ENCODE measurements at regions not wholly inside any gene's neighbourhood (a gene's known extent, or its start where the extent isn't known, plus 50 kb on each side); places are given as distances from the start of the nearest gene placed in this dataset.
"Not testable (repeated sequence)": the region's sequence is repeated elsewhere in the genome, so short reads cannot be mapped to it uniquely, and the experiment has no call there.

DNA sequence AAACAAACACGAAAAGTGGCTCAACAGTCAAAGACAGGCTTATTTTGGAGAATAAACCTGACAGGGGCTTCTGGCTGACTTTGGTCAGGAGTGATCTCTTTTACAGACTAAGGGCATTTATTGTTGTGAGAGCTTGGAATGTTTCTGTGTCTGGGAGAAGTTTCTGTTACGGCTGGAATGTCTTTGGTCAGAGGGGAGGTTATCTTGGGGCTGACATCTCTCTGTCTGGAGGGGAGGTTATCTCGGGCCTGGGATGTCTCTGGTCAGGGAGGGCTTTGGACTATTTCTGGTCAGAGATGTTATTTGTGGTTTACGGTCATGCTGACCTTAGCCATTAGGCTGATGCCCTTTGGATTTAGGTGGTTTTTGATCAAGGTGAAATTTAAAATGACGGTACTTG lies 345.5 kb upstream of the FSIP2 start:
- no peak for DNase-seq

DNA sequence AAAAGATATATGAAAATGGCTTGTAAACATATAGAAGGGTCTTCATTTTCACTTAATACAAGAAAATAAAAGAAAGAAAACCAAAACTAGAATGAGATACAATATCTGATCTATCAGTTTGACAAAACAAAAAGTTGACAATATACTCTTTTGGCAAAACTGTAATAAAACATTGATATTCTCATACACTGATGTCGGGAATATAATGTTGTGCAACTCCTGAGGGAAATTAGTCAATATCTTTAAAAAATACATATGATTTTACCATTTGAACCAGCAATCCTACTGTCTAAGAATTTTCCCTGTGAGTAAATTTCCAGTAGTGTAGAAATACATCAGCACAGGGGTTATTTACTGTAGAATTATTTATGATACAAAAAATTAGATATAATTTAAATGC lies 336.1 kb upstream of the FSIP2 start:
- no peak for DNase-seq

DNA sequence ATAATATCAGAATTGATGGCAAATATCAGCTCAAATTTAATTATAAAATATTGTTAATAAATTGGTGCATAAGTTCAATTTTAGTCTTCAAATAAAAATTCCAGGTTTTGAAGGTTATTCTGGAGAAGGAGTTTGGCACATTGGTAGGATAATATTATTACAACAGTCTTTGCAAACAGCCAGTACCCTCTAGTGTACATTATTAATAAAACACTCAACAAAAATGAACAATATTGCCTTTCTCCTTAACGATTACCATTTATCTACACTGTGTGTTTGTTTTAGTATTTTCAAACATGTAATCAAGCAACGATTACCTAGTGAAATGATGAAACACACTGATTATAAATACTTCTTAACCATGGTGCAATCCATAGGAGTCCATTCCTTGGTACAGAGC lies 334.0 kb upstream of the FSIP2 start:
- no peak for DNase-seq

DNA sequence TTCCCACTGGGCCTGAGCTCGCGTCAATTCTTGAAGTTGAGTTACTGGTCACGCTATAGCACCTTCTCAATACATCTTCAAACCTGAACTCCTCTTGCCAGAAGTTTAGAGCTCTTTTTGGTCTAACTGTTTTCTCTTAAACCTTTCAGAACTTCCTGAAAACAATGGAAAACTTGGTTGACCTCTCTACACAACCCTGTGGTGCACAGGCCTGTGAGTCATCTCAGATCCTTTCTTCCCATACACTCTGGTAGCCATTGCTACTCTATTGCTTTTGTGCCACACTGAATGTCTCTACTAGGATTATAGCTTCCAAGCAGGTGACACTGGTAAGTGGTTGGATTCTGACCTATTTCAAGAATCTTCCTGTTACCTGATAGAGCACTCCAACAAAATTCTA lies 321.5 kb upstream of the FSIP2 start:
- DNase-seq: no peak

DNA sequence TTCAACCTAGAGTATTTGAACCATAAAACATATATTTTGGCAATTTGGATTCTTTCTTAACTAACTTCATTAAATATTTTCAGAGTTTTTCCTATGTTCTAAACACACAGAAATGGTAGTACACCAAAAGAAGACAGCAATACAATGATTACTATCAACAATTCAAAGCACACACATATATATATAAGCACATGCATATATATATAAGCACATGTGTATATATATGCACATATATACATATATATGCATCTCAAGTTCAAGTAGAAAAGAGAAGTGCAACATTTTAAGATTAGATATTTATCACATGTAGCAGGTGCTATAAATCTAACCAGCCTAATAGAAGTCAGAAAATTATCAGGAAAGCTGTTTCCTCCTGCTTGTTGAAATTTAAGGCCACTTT lies 320.9 kb upstream of the FSIP2 start:
- no peak for DNase-seq

DNA sequence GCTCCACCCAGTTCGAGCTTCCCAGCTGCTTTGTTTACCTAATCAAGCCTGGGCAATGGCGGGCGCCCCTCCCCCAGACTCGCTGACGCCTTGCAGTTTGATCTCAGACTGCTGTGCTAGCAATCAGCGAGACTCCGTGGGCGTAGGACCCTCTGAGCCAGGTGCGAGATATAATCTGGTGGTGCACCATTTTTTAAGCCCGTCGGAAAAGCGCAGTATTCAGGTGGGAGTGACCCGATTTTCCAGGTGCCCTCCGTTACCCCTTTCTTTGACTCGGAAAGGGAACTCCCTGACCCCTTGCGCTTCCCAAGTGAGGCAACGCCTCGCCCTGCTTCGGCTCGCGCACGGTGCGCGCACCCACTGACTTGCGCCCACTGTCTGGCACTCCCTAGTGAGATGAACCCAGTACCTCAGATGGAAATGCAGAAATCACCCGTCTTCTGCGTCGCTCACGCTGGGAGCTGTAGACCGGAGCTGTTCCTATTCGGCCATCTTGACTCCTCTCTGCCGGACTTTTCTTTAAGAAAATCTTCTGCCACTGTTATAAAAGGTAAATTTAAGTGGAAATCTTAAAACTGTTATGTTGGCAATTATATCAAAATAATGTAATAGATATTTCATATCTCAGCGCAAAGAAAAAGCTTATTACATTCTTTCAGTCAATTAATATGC lies 313.5 kb upstream of the FSIP2 start:
- not testable (repeated sequence) for DNase-seq

DNA sequence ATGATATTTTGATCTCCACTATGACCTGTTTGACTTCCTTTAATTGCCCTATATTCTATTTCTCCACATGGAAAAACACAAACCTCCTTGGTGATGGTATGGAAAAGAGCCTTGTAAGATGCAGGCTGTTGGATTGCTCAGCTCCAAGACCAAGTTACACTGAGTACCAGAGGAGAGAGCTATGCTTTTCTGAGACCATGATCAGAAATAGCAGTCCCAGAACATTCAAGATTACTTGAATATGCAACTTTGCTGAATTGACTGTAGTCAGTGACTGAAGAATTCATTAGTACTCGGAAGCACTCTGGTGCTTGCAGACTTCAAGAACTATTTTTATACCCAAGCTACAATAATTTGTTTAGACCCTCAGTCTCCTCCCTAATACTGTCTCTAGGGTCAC lies 310.6 kb upstream of the FSIP2 start:
- no peak for DNase-seq

DNA sequence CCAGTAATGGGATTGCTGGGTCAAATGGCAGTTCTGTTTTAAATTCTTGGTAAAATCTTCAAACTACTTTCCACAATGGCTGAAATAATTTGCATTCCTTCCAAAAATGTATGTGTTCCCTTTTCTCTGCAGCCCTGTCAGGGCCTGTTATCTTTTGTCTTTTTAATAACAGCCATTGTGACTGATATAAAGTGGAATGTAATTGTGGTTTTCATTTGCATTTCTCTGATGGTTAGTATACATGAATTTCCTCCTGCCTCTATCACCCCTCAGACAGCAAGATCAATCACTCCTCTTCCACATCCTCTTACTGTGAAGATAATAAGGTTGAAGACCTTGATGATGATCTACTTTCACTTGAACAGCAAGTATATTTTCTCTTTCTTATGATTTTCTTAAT lies 304.8 kb upstream of the FSIP2 start:
- no peak for DNase-seq

DNA sequence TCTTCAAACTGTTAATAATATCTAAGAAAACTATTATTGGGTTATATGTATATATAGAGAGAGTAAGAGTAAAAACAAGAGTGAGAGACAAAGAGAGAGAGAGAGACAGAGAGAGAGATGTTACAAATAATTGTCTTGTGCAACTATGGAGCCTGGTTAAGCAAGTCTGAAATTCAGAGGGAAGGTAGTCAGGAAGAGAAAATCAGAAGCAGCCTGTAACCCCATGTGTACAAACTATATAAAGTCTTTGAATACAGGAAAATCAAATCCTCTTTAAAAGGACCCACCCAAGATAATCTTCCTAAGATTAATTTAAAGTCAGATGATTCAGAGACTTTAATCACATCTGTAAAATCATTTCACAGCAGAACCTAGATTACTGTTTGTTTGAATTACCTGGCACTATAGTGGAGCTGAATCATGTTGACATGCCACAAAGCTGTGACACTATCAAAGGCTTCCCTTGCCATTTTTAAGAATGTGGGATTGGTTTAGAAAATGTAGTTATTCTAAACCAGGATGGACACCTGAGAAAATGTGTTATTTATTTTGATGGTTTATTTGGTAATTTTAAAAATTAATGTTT lies 301.7 kb upstream of the FSIP2 start:
- no peak for DNase-seq

DNA sequence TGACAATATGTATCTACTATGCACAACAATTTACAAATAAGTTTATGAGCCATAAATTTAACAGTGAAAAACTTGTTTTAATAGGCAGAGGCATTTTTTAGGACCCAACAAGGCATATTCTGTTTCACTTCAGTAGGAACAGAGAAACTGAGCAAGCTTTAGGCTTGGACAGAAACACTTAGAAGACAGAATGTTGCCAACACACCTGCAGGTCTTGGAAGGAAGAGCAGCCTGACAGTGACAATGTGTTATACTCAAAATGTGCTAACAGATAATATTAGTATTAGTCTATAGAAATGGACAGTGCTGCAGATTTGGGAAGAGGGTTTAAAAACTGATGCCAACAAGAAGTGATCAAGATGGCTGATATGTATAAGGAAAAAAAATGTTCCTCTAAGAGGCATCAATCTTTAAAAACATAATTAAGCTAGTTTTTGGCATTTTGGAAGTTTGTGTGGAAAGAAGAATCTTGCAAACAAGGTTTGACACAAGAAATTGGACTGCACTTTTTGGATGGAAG lies 297.1 kb upstream of the FSIP2 start:
- DNase-seq: no peak

DNA sequence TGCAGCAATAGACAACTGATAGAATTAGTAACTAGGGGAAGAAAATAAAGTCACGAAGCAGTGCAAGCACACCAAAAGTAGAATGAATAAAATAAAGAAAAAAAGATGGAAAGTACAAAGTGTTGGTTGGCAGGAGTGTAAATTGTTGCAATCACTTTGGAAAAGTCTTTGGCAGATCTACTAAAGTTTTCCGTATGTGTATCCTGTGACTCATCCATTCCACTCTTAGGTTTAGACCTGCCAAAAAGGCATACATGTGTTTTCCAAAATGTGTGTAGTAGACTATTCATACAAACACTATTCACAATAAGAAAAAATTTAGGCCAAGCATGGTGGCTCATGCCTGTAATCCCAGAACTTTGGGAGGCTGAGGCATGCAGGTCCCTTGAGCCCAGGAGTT lies 282.1 kb upstream of the FSIP2 start:
- no peak for DNase-seq

DNA sequence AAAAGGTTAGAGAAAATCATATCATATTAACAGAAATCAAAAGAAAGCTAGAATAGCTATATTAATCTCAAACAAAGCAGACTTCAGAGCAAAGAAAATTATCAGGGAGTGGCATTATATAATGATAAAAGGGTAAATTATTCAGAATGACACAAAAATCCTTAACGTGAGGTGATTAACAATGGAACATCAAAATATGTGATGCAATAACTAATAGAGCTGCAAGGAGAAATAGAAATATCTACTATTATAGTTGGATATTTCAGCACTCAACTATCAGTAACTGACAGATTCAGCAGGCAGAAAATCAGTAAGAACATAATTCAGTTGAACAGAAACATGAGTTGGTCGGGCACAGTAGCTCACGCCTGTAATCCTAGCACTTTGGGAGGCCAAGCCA lies 275.1 kb upstream of the FSIP2 start:
- DNase-seq: no peak

DNA sequence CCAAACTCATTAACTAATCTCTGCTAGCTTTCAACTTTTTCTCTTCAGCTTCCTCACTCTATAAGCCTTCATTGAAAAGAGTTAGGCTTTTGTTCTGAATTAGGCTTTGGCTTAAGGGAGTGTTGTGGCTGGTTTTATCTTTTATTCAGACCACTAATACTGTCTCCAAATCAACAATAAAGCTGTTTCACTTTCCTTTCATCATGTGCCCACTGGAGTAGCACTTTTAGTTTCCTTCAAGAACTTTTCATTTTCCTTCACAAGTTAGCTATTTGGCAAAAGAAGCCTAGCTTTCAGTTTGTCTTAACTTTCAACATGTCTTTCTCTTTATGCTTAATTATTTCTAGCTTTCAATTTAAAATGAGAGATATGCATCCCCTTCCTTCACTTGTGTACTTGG lies 271.7 kb upstream of the FSIP2 start:
- DNase-seq: no peak

DNA sequence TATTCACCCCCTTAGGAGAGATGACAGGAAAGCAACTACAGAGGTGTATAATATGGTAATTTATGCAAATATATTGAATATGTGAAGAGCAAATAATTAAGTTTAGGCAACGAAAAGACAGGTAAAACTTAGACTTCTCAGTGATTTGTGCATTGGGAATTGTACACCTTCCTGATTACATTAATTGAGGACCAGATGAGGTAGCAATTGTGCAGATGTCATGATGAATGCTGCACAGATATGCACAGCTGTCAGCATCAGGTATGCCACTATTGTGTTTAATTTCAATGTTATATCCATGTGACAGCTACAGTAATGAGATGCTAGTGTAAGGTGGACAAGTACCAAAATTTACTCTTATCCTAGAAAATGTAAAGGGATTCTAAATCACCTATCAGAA lies 267.2 kb upstream of the FSIP2 start:
- DNase-seq: no peak

DNA sequence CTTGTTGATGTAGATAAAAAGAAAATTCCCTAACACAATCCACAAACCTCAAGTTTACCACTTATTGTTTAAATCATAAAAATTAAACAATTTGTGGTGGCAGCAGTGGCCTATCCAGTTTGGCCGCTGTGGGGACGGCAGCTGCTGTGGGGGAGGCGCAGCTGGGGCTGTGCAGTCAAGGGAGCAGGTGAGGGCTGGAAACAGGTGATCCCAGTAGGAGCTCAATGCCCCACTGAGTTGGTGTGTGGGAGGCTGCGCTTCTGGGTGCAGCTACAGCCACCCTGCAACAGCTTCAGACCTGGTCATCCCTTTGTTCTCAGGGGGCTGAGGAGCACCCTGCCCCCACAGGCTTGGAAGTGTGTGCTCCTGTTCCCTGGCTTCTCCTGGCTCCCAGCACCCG lies 266.0 kb upstream of the FSIP2 start:
- DNase-seq: no peak

DNA sequence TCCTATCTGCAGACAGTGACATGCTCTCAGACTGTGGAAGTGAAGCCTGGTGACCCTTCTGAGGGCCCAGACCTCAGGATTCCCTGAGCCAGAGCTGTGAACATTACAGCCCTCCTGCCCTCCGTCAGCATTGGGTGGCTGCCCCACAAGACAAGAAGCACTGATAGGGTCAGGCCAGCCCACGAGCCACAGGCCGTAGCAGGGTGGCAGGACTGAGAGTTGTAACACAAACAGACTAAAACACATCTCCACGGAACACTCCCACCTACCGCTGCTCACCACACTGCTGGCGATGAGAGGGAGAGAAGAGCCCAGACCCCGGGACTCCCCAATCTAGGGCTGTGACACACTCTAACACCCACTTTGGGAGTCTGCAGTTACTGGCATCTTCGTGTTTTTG lies 264.8 kb upstream of the FSIP2 start:
- DNase-seq: no peak

DNA sequence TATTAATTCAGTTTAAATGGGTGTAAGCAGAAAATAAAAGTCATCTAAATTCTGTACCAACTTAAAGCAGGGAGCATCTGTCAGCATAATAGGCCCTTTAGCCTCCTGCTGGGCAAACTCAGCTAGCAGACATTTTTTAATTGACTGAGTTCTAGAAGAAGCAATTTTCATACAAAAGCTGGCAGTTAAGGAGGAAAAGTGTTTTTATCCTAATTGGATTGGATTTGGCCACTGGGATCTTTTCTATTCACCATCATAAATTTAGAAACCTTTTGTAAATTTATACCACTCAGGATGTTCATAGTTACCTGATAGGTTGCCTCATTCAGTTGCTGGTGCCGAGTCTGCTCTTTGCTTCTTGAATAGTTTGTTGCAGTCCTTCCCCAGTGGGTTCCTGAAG lies 262.7 kb upstream of the FSIP2 start:
- DNase-seq: no peak

DNA sequence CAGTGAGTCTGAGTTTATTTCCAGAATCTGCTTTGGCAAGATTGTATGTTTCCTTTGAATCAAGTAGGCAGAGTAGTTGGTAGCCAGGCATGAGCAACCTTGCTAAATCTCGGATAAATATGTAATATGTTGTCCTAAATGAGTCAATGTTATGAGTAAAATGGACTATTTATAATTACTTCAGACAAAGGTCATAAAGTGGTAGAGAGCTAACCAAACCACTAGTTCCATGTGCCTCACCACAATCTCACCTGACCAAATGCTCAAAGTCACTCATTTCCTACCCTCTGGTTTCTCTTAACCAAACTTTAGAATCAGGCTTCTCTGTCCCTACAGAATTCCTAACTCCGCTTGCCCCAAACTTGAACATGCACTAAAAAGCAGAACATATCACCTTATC lies 261.2 kb upstream of the FSIP2 start:
- DNase-seq: no peak

DNA sequence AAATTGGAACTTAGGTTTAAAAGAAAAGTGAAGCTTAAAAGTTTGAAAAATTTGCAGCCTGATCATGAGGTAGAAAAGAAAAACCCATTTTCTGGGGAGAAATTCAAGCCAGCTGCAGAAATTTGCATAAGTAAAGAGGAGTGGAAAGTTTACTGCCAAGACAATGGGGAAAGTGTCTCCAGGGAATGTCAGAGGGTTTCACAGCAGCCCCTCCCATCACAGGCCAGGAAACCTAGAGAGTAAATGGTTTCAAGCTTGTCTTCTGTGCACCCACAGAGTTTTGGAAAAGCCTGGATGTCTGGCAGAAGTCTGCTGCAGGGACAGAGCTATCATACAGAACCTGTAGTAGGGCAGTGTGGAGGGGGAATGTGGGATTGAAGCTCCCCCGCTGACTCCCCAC lies 254.0 kb upstream of the FSIP2 start:
- DNase-seq: no peak

DNA sequence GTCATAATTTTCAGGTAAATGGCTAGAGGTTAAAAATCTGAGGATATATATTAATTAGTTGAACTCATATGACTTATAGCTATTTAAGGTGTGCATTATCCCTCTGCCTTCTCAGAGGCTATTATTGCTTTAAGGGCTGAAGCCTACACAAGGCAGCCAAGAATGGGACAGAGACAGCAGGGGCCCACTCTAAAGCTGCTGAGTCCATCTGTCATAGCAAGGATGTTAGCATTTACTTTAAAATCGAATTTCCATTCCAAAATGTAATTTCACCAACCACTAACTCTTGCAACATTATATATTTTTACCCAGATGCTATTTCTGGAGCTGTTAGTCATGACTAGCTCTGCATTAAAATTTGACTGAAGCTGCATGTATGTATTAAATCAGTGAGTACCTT lies 236.3 kb upstream of the FSIP2 start:
- DNase-seq: no peak

DNA sequence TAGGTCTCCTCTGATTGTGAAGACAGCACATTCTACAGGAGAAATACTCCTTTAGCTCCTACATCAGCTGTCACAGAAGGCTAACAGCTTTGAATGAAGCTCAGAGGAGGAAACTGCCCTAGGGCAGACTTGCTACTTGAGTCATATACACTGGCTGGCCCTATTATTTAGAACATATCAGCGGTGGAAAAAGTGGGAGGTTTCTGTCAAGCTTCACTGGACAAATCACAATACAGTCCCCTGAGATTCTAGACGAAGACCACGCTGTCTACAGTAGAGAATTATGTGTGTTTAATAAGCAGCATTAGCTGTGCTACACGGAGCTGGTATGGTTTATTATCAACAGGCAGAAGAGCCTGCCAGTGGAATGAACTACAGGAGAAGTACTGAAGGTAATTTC lies 230.9 kb upstream of the FSIP2 start:
- DNase-seq: no peak

DNA sequence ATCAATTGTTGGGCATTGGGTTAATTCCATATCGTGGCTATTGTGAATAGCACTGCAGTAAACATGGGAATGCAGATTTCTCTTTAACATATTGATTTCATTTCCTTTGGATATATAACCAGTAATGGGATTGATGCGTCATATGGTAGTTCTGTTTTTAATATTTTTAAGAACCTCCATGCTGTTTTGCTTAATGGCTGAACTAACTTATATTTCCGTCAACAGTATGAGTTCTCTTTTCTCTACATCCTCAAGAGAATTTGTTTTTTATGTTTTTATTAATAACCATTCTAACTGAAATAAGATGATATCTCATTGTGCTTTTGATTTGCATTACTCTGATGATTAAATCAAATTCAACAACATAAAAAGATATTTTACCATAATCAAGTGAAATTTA lies 228.5 kb upstream of the FSIP2 start:
- no peak for DNase-seq

DNA sequence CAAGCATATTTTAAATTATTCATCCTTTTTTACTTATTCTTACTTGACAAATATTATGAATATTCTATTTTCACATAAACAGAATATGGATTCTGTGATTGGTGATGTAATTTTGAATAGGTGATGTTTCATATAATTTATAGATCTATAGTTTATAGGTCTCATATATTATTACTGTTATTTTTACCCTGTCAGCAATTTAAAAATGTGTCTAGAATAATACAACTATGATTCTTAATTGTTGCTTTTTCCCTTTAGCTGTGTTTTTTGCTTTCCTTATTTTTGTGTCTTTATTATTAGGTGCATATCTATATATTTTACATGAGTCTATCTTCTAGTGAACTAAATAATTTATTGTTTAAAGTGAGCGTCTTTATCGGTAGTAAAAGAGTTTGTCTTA lies 226.7 kb upstream of the FSIP2 start:
- no peak for DNase-seq

DNA sequence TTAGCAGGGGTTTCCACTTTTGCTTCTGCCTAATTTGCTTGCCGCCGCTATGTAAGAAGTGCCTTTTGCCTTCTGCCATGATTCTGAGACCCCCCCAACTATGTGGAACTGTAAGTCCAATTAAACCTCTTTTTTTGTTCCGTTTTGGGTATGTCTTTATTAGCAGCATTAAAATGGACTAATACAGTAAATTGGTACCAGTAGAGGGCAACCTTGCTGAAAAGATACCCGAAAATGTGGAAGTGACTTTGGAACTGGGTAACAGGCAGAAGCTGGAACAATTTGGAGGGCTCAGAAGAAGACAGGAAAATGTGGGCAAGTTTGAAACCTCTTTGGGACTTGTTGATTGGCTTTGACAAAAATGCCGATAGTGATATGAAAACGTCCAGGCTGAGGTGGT lies 216.1 kb upstream of the FSIP2 start:
- DNase-seq: no peak

DNA sequence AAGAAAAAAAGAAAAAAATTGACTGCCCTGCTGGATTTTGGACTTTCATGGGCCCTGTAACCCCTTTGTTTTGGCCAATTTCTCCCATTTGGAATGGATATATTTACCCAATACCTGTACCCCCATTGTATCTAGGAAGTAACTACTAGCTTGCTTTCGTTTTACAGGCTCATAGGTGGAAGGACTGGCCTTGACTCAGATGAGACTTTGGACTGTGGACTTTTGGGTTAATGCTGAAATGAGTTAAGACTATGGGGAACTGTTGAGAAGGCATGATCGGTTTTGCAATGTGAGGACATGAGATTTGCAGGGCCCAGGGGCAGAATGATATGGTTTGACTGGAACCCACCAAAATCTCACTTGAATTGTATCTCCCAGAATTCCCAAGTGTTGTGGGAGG lies 214.4 kb upstream of the FSIP2 start:
- DNase-seq: not testable (repeated sequence)
